HG03342 (cell line): ENCODE measurements at regions not wholly inside any gene's neighbourhood (a gene's known extent, or its start where the extent isn't known, plus 50 kb on each side); places are given as distances from the start of the nearest gene placed in this dataset.

Experiments
- ATAC-seq: cut with Tn5 transposase; IDR thresholded peaks from one replicate; pipeline ENCODE4 v1.9.1; 2021; ENCODE audit warnings: mild to moderate bottlenecking, moderate library complexity; ENCODE audit not compliant: unreplicated experiment

GRCh38 chr11:116454951-116455350 is 317.8 kb downstream of the BUD13 start:
- no peak for ATAC-seq

DNA sequence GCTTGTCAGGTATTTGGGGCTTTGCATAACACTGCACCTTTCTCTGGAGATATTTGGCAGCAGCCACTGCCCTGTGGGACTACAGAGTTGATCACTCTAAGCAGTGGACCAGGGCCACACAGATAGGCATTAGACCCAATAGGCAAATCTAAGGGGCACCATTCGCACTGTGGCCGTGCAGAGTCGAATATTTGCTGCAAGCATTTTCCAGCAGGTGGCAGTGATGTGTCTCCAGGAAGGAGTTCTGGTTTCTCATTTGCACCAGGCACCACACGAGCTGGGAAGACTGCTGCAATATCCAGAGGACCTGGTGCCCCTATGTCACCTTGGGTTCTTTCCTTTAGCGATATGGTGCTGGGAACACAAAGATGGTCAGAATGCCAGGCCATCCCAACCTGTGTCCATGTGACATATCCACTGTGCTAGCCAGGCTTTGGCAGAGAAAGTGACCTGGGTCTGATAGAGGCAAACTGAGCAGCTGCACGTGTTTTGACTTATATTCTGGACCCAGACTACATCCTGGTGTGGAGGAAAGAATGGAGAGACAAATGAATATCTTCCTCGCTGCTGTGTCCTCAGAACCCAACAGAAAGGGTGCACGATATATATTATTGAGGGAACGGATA is 318.7 kb downstream of the BUD13 start:
- no peak for ATAC-seq

DNA sequence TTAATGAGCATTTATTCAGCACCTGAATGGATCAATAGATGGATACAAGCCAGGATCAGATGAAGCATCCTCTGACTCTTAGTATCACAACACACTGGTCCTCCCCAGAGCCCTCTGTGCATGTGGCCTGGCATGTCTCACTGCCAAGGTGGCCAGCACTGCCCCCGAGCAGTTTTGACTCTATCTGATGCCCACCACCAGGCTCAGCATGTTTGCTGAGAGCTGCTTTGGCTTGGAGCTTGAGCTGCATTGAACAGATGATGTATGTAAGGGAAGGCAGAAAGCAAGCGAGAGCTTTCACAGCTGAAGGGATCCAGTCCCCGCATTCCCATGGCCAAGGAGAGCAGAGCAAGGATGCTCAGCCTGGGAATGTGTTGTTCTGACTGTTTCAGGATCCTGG is 320.3 kb downstream of the BUD13 start:
- ATAC-seq, result no peak

- no peak for ATAC-seq
Measured at GRCh38 chr11:116449522-116449921, 323.3 kb downstream of the BUD13 start.

GRCh38 chr11:116446048-116446941 is 326.5 kb downstream of the BUD13 start:
- no peak for ATAC-seq

DNA sequence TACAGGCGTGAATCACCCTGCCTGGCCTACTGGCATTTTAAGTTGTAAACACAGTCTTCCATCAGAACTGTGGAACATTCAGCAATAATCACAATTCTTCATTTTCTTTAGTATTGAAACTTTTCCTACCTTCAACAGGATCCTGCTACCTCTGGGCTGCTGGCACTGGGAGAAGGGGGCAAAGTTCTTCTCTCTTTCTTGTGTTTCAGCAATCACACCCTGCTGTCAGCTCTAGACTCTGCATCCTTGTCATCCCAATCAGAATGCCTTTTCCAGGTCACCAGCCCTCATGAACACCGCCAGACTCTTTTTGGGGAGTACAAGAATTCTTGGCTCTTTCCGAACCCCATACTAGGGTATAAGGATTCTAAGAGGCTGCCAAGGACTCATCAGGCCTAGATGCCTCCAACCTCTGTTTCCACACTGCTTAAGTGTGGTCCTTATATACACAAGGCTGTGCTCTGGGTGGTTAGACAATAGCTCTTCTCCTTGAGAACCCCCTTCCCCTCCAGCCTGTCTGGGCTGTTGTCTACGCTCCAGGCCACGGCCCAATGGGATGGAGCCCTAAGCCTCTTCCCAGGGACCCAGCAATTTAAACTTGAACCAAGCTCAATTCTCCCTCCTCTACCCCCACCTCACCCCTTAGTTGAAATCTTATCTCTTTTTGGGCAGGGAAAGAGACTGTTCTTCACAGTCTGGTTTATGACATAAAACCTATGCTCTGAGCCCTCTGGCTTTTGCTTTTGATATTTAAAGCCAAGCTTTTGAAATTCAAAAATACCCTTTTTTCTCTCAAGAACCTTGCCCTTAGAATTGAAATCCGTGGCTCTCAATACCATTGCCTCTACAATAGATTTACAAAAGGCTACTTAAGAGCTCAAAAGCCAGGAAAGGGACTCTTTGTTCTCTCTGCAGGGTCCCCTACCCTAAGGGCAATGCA is 327.4 kb downstream of the BUD13 start:
- ATAC-seq, result no peak

DNA sequence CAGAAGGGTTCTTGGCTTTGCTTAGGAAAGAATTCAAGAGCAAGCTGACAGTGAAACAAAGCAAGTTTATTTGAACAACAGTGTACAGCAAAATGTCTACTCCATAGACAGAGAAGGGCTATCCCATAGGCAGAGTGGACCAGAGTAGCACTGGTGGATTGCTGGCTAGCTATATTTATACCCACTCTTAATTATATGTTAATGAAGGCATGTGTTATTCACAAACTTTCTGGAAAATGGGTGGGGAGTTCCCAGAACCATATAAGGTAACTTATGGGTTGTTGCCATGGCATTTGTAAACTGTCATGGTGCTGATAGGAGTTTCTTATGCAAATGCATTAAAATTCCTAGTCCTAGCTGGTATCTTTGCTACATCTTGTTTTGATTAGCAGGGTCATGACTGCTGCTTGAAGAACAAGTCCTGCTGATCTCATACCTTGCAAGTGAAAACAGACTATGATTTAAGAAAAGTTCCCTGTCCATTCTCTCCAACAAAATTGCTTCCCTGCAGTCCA is 330.5 kb downstream of the BUD13 start:
- no peak for ATAC-seq

DNA sequence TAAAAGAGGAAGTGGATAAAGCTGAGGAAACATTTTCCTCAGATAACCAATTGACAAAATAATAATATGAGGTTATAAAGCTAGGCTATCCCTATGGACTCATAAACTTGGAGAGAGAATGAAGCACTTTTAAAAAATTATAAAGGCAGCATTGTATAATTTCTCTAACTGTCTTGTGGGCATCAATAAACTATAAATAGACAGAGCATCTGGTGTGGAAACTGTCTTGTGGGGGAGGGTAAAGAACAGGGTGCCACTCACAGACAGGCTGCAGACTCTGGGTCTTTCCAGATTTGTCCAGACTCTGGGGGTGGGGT is 333.5 kb downstream of the BUD13 start:
- no peak for ATAC-seq

- ATAC-seq, result no peak
Measured at GRCh38 chr11:116438651-116439360, 334.0 kb downstream of the BUD13 start.

DNA sequence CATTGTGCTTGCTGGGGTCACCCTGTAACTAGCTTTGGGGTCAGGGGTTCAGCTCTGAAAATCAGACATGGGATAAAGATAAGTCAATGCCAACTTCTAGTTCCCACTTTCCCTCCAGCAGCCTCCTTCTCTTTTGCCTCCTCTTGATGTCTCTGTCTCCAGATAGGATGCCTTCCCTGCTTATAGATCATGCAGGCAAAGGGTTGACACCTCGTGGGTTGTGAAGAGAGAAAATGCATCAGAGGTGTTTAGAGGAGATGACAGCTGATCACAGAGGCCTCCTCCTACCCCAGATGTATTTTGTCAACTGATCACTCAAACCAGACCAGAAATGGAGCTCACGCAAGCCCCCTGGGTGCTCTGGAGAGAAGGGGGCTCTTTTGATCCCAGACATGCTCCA is 337.8 kb downstream of the BUD13 start:
- no peak for ATAC-seq

DNA sequence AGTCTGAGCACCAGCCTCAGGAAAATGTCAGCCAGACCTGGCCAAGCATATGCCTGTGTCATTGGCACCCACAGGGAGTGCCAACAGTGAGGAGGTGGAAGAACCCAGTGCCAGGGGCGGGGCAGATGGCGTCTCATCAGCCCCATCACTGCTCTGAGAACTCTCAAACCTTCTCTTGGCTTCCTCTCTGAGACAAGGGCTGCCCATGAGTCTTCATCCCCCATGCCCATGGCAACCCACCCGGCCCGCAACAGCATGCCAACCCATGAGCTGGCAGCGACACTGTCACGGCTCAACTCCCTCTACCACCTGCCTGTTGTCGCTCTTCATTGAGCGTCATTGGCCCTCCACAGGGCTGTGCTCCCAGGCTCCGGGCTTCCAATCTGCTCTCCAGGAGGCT is 340.5 kb downstream of the BUD13 start:
- no peak for ATAC-seq

GRCh38 chr11:116431842-116432241 is 340.9 kb downstream of the BUD13 start:
- ATAC-seq, result no peak

DNA sequence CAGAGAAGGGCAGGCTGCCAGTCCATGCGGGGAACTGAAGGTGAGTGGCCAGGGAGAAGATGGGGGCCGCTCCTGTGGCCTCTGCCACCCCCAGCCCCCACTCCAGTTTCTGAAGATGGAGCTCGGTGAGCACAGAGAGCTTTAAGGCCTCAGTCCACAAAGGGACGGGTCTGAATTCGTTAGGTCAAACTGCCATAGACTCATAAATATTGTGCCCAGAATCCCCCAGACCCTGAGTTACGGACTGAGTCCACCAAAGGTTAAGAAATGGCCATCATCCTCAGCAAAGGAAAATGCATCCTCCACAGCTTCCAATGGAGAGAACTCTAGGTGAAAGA is 344.2 kb downstream of the BUD13 start:
- no peak for ATAC-seq

DNA sequence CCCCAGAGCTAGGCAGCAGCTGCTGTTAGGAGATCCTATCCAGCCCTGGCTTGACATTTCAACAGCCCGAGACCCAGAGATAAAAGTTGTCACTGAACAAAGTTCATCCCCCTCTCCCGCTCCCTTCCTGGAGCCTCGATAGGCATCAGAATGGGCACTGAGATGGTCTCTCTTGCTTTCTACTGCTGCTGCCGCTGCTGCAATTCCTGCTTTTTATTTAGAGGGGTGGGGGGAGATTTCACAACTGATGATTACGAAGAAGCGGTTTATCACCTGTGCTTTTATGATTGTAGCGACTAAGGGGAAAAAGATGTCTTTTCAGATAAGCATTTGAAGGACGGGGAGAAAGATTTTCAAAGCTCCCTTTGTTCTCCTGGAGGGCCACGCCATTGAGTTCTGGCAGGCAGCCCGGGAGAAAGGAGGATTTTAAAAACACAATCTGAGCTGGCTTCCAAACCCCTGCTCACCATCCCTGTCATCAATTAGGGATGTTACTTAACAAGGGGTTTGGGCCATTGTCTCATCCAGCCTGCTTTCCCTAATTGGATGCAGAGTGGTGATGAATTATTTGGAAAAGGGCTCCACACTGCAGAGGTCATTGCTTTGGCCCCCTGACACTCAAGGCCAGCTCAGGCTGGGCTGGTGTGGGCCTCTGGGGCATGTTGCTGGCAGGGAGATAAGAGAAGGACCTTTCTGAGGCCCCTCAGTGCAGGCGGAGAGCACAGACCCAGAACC is 344.7 kb downstream of the BUD13 start:
- no peak for ATAC-seq

DNA sequence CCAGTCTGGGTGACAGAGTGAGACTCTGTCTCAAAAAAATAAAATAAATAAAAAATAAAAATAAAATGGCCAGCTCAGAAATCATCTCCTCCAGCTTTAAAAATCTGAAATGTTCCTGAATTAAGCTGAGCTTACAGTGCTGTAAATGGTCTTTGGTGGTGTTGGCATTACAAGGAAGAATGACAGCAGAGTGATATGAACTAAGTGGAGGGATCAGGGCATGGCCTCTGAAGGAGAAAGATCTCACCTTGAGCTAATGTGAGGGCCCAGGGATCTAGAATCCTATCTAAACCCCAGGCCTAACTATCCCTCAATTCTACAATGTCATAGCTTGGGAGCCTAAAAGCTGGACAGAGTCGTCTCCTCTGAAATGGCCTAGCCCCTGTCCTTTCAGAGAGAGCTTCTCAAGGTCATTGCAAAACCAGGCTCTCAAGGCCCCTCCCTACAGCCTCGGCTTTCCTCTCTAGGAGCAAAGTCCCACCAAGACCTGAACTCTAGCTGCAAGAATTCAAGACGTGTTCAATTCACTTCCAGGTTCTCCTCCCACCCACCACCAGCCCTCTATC is 345.4 kb downstream of the BUD13 start:
- ATAC-seq, result no peak

- no peak for ATAC-seq
Measured at GRCh38 chr11:116426761-116427160, 346.0 kb downstream of the BUD13 start.

GRCh38 chr11:116424615-116425261 is 348.0 kb downstream of the BUD13 start:
- ATAC-seq, result no peak

DNA sequence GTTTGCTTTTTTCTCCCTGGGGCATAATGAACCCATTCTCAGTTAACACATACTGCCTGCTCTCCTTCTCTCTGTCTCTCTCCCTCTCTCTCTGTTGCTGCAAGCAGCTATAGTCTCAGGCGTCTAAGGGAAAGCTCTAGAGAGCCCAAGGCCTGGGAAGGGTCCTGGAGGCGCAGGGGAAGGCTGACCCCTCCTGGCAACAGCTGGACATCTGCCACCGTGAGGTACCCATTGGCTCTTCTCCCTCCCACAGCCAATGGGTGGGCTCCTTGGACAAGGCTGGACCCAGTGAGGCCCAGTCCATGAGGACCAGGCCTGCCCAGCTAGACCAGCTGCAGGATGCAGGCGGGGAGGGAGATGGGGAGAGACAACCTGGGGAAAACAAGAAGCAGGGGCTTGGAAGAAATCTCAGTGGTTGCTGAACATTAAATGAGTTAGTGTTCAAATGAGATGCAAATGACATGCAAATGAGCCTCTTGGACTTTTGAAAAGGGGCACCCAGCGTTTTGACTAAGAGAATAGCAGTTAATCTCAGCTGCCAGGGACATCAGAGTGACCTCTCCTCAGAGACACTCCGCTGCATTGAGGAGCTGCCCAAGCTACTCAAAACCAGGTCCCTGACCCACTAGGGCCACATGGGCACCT is 349.7 kb downstream of the BUD13 start:
- no peak for ATAC-seq

- no peak for ATAC-seq
Measured at GRCh38 chr11:116422556-116422955, 350.2 kb downstream of the BUD13 start.
